Esophagus squamous epithelium (tissue), 4 donors: ENCODE measurements at regions not wholly inside any gene's neighbourhood (a gene's known extent, or its start where the extent isn't known, plus 50 kb on each side); places are given as distances from the start of the nearest gene placed in this dataset.

Source experiments
- CTCF ChIP-seq, 6 experiments: fragments of 450-650 bp in 4 of 6; fragments of 200-600 bp in 2 of 6; sonication (generic) in 2 of 6; IDR thresholded peaks; one replicate each; pipeline ENCODE4 v1.5.1; 2016 to 2019; ENCODE audit warnings: antibody characterized with exemption in 6 of 6, mild to moderate bottlenecking in 4 of 6, moderate library complexity in 4 of 6
- POLR2A ChIP-seq, 4 donors: fragments of 450-650 bp; IDR thresholded peaks; one replicate each; pipeline ENCODE4 v1.6.1; 2017; ENCODE audit warnings: antibody characterized with exemption in 4 of 4, mild to moderate bottlenecking in 4 of 4, moderate library complexity in 3 of 4

DNA sequence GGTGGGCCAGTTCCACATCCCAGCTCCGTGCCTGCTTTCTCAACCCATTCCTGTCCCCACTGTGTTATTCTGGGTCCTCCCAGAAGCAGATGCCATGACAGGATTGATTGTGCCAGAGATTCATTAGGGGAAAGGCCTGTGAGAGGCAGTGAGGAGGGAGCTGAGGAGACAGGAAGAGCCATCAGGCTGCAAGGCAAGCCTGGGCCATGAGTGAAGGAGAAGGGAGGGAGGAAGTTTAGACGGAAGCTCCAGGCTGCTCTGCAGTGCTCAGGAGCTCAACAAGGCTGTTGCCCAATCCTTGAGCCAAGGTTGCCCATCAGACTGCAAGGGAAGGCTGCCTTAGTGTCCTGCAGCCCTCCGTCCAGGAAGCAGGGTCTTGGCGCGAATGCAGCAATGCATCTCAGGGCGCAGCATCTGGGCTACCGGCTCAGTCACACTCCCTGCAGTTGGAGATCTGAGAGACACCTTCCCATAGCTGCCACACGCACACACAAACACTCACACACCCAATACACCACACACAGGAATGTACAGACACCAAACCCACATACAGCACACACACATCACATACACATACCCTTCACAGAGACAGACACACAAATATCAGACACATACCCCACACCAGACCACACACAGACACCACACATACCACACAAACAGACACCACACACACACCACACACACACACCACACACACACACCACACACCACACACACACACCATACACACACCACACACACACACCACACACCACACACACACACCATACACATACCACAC, 139.5 kb upstream of the NDUFV2 start:
- TF ChIP-seq CTCF (IDR thresholded peaks at IDR 0.05) (no peak), POLR2A (IDR thresholded peaks at IDR 0.05) (no peak)
